ENCODE measurements at regions not wholly inside any gene's neighbourhood (a gene's known extent, or its start where the extent isn't known, plus 50 kb on each side); places are given as distances from the start of the nearest gene placed in this dataset.

DNA sequence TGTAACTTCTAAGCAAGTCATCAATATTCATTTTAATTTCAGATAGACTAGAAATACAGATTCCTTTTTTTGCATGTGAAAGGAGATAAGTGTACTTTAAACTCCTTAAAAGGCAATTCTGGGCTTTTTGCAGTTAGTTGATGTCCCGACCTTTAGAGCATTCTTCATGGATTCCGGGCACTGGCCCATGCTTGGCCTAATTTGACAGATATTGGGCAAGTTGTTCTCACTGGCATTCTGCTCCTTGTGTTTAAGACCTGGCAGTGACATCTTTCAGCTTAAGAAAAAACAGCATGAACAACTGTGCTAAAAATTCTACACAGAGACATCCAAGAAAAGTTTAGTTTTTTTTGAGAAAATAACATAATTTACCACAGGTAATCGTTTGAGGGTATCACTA lies 1037.2 kb downstream of the PCDH18 start:
- DNase-seq, result no peak

DNA sequence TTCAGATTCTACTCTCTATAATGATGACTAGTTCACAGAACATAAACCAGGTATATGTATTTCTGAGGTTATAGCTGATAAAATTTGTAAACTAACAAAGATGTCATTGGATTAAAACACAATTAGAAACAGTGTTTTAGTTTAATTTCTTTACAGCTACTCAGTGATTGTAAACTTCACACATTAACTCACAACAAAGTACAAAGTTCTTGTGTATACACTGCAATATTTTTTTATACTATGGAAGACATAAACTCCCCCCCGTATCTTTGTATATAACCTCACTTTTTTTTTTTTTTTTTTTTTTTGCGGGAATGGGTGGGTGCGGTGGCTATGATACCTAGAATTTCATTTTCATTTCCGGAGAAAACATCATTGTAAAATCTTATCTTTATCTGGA lies 1043.2 kb downstream of the PCDH18 start:
- no peak for DNase-seq

DNA sequence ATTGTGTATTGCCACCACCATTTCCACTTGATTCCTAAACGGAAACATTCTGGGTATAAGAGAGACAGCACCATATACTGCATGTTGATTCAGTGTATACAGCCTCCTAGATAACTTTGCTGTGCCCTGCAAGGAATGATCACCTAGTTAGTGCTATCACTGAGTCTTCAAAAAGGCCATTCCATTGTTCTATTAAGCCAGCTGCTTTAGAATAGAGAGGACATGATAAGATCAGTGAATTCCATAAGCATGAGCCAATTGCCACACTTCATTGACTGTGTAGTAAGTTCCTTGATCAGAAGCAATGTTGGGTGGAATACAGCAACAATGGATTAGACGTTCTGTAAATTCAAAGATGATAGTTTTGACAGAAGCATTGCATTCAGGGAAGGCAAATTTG lies 1047.3 kb downstream of the PCDH18 start:
- DNase-seq, result no peak

DNA sequence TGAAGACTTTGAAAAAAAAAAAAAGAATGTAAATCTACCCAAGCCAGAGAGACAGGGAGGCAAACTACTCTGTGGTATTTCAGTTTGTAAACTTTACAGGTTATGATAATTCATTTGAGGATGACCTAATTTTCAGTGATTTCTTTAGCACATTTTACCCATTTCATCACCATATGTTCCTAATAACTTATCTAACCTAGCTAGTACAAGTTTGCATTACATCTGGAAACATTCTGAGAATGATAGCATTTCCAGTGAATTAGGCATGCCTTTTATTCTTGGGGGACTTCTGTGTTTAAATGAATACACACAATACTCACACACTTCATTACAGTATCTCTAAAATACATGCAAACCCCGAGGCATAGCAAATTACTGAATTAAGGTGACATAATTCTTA lies 1055.5 kb downstream of the PCDH18 start:
- no peak for DNase-seq

DNA sequence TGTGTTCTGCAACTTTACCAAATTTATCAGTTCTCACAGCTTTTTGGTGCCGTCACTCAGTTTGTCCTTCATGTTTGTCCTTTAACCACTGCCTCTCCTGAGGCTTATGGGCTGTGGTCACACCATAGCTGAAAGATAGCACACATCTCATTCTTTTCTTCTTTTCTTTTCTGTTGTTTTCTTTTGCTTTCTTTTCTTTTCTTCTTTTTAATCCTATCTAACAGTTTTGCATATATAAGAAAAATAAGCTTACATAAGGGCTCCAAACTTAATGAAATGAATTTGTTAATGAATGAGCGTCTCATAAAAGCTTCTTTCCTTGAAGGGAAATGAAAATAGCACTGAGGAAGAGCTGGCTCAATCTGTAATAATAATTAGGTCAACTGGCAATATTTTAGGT lies 1061.2 kb downstream of the PCDH18 start:
- no peak for DNase-seq

DNA sequence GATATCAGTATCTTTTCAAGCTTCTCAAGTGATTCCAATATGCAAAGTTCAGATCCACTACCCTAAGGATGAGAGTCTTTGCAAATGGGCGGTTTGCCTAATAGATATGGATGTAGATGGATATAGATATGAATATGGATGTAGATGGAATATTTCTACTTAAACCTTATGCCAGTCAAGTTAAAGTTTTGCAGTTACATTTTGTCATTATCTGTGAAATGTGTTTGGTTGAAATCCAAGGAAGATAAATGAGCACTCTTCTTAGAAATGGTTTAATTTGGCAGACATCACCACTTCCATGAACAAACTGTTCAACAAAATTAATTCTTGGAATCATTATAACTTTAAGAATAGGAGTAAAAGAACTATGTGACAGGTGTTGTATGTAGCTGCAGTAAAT lies 1066.6 kb downstream of the PCDH18 start:
- DNase-seq, result no peak

DNA sequence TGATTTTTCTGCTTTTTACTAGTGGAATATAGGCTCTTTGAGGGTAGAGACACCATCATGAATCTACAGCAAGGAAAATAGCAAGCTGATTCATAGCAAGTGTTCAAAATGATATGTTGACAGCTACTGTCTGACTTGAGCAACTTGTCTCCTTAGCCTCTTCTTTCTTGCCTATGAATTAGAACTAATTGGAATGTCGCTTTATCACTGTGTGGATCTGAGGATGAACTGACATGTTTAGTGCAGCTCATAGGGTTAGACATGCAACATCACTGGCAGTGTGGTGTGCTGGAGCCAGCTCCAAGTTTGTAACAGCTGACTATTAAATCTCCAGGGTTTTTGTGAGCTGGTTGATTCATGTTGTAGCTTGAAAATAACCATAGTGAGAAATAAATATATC lies 1068.4 kb downstream of the PCDH18 start:
- DNase-seq, result no peak

DNA sequence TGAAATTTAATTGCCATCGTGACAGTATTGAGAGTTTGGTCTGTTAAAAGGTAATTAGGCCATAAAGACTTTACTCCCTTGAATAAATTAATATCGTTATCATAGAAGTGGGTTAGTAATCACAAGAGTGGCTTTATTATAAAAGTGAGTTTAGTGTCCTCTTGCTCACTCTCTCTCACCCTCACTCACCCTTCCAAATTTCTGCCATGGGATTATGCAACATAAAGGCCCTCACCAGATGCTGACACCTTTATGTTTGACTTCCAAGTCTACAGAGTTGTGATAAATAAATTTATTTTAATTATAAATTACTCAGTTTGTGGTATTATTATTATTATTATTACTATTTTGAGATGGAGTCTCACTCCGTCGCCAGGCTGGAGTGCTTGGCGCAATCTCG lies 1070.8 kb downstream of the PCDH18 start:
- no peak for DNase-seq

DNA sequence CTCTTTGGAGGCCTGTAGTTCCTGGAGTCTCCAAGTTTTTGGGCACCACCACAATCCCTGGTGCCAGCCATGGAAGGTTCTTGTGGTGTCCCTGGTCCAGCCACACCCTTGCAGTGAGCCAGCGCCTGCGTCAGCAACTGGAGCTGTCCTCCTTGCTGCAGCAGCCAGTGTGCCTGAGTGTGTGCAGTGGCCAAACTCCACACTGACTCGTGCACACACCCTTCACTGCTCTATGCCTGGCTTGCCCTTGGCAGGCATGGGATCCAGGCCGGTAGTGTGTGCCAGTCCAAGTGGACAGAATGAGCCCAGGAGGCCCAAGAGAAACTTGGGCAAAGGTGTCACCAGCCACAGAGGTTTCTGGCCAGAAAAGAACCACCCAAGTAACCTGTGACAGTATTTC lies 1074.0 kb downstream of the PCDH18 start:
- DNase-seq, result no peak

DNA sequence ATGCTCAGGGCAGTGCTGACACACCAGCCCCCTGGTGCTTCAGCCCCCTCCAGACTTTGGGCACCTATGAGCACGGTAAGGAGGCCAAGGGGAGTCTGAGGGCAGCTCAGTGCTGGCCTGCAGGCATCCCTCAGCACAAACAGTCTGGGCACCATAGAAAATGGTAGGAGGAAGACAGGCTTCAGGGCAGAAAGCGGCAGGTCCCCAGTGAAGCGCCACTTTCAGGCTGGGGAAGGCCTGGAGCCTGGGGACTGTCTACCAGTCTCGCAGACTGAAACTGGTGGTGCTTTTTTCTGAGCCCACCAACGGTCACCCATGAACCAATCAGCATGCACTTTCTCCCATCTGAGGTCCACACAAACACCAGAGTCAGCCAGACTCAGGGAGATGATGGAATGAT lies 1074.7 kb downstream of the PCDH18 start:
- DNase-seq, result no peak

DNA sequence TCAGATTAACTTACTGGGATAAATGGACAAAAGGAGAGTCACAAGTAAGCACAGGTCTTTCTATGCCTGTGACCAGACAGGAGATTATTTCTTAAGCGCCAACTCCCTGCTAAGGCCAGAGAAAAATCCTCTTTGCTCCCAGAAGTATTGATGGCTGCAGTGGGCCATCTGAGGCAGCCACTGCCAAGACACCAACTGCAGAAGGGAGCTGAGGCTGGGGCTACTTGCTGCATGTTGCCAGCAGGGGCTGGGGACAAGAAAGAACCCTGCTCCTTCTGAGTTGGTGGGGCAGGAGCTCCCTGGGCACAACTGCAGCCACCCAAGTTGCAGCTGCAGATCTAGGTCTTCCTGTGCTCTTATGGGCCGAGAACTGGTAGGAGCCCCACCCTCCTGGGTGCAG lies 1075.3 kb downstream of the PCDH18 start:
- no peak for DNase-seq

DNA sequence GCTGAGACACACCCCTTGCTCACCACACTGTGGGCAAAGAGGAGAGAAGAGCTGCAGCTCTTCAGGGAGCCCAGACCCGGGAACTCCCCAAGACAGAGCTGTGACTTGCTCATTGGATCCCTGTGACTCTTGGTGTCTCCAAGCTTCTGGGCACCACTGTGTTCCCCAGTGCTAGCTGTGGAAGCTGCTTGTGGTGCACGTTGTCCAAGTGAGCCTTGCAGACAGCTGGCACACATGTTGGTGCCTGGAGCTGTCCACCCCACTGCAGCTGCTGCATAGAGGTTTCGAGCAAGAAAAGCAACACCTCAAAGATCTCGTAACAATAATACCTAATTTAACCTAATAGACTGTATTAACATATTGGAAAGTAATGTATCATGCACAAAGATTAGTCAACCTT lies 1089.3 kb downstream of the PCDH18 start:
- DNase-seq, result no peak

DNA sequence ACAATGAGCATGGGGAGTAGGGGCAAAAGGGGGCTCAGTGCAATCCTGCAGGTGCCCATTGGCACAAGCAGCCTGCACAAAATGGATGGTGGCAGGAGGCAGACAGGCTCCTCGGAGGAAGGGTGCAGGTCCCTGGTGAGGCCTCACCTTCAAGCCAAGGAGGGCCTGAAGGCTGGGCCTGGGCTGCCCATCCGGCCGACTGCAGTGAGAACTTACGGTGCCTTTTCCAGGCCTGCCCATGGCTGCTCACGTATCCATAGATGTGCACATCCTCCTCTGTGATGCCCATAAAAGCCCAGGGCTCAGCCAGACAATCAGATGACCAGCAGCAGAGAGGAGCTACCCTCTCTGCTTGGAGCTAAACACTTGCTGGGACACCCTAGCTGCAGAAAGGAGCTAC lies 1089.8 kb downstream of the PCDH18 start:
- no peak for DNase-seq

DNA sequence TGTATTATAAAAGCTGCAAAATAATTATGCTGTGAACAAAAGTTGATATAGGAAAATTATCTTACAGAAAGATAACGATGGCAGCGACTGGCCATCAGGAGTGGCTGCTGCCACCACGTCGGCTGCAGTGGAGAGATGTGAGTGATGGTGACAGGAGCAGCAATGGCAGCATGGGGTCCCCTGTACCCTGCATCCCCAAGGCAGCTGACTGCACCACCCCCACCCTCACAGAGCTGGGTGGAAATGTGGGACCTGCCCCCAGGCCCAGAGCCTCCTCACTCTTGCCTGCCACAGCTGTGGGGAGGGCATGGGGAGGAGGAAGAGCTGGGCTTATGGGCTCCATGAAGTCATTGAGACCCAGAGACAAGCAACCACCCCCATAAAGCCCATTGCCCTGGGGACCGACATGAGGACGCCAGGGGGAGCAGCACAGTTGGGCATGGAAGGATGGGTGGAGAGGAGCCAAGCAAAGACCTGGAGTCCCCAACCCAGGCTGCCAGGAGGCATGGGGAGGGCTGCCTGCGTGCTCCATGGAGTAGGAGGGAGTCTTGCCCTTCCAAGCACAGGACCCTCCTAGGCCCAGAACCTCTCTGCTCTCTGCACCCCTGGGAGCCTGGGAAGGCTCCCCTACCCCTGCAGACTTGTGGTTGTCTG lies 1090.5 kb downstream of the PCDH18 start:
- DNase-seq, result no peak

DNA sequence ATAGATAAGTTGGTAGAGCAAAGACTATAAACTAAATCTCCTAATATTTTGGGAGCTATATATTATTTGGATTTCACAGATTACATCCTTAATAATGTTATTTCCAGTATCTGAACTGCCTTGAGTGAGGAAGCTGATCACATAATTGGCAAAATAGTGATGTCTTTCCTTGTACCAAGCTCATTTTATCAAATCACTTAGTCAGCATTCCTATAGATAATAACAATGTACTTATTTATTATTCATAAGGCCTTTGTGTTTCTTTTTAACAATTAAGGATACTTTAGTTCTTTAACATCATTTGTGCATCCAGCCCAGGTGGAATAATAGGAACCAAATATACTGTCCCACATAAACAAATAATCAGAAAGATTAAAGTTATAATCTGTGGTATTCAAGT lies 1093.6 kb downstream of the PCDH18 start:
- DNase-seq, result no peak

DNA sequence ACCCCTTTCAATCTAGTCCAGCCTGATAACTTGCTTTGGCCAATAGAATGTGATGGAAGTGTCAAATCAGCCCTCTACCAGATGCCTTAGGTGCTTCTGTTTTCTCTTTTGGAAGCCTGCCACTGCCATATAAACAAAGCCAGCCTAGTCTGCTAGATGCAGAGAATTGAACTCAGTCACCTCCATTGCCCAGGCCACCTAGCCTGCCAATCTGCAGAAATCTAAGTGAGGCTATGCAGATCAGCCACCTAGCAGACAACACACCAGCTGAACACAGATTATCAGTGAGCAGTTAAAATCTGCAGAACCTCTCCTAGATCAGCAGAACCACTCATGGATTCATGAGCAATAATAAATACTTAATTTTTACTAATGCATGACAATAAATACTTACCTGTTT lies 1108.2 kb downstream of the PCDH18 start:
- no peak for DNase-seq

DNA sequence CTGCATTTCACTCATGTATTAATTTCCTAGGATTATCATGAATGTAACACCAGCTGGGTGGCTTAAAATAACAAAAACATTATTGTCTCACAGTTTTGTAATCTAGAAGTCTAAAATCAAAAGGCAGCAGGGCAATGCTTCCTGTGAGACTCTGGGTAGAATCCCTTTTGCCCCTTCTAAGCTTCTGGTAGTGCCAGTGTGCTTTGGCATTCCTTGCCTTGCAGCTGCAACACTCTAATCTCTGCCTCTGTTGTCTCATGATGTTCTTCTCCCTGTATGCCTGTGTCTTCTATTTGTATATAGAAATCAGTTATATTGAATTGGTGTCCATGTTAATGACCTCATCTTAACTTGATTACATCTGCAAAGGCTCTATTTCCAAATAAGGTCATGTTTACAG lies 1117.3 kb downstream of the PCDH18 start:
- DNase-seq, result no peak

DNA sequence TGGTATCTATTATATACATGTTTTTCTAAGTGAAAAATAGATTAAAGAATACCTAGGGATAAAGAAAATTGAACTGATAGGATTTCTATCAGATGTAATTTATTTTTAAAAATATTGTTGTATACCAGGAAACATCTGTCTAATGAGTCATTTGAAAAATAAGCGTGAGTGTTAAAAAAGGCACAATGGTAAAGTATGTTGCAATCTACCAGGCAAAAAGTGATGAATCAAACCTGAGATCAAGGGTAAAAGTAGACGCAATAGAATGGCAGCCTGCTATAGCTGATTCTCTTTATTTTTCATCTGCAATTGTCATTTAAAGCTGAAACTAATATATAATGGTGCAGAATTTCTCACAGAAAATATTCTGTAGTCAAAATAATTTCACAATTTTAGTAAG lies 1119.6 kb downstream of the PCDH18 start:
- DNase-seq, result no peak

DNA sequence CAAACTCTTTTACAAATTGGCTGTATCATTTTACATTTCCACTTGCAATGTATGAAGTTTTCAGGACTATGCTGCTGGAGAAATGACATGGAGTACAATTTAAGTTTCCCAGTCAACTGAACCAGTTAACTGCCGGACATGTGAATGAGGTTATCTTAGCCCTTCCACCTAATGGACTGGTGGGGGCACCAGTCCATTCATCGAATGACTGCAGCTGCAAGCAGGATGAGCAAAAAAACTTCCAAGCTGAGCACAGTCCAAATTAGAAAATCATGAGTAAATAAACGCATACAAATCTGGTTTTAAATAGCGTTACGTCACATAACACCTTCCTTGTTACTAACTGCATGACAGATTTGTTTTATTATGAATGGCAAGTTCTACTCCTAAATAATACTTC lies 1131.5 kb downstream of the PCDH18 start:
- DNase-seq, result no peak

DNA sequence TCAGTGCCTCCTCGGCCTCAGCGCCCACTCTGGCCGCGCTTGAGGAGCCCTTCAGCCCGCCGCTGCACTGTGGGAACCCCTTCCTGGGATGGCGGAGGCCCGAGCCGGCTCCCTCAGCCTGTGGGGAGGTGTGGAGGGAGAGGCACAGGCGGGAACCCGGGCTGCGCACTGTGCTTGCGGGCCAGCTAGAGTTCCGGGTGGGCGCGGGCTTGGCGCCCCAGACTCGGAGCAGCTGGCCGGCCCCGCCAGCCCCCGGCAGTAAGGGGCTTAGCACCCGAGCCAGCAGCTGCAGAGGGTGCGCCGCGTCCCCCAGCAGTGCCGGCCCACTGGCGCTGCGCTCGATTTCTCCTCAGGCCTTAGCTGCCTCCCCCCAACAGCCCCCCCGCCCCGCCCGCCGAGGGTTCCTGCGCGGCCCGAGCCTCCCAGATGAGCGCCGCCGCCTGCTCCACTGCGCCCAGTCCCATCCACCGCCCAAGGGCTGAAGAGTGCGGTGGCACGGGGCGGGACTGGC lies 1137.0 kb downstream of the PCDH18 start:
- no peak for DNase-seq

DNA sequence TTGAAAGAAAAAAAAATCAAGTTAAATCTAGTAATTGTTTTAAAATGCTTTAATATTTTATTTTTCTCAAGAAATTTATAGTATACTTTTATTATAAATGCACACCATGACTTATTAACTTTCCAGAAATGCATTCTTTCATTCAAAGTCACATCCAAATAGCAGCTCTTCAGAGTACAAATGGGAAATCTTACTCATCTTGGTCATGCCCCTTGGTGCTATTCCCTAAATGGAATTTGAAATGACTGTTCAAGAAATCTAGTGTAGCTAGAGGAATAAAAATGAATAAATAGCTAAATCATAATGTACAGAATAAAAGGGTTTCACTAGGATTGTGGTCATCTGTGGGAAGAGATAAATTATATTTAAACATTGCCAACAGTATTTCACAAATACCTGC lies 1139.7 kb downstream of the PCDH18 start:
- no peak for DNase-seq

DNA sequence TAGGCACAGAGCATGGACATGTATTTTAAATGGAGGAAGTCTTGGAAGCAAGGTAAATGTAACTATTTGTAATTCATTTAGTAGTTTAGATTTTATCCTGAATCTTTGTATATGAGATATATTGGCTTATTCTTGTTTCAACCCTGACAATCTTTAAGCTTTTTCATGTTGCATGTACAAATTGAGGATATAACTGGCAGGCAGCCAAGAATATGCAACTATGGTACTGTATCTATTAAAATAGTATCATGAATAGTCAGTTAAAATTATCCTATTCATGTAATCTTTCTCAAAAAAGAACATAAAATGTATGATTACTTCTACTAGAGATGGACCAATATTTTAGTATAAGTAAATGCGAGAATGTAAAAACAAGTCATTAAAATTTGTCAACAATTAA lies 1141.5 kb downstream of the PCDH18 start:
- DNase-seq, result no peak

DNA sequence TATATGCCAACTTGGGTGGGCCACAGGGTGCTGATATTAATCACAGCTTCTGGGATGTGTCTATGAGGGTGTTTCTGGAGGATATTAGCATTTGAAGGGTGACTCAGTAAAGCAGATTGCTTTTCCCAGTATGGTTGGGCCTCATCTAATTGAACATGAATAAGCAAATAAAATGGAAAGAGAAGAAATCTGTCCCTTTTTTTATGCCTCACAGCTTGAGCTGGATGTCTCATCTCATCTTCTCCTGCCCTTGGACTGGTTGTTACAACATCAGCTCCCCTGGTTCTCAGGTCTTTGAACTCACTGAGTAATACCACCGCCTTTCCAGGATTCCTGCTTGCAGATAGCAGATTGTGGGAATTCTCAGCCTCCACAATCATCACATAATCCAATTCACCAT lies 1149.2 kb downstream of the PCDH18 start:
- DNase-seq, result no peak

DNA sequence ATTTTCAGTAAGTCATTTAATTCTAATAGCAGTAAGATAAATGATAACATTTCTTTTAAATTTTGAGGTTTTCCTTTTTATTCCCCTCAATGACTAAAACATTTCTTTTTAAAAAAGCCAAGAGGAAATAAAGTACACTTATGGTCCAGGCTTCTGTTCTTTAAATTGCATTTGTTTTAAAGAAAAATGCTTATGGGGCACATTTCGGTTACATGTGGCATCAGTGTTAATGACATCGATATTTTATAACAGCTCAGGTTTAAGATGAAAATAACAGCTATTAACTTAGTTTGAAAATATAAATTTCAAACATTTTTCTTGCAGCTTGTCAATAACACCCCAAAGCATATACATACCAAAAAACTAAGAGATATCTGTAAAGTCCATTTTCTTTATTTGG lies 1161.1 kb downstream of the PCDH18 start:
- no peak for DNase-seq

DNA sequence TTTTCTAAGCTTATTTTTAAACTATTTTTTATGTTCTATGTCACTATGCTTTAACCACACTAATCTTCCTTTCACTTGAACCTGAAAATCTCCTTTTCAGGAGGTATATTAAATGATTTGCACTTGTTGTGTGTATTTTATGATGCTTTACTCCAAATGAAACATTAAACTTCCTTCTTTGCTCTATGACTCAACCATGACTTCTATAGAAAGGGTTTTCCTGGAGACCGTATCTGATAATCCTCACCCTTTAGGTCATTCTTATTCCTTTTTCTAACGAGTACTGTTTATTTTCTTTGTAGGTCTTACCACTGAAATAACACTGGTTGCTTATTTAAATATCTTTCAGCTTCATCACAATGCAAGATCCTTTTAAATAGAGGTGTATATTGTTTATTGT lies 1163.2 kb downstream of the PCDH18 start:
- no peak for DNase-seq

DNA sequence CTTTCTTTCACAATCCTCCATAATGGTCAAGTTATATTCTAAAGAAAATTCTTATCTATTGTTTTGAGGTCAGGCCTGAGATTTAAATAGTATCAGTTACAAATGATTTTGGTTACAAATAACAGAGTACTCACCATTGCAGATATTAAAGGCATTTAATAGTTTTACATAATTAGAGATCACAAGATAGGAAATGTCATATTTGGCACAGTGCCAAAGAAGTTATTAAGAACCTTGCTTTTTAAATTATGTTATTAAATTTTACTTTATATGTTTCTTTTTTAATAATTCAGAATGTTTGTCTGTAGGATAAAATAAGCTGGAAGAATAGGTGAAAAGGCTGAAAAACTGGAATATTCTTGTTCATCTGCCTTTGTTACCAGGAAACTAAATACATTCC lies 1174.7 kb downstream of the PCDH18 start:
- no peak for DNase-seq

Measured in NCI-H524 (cell line).